ENCODE measurements at regions not wholly inside any gene's neighbourhood (a gene's known extent, or its start where the extent isn't known, plus 50 kb on each side); places are given as distances from the start of the nearest gene placed in this dataset.

DNA sequence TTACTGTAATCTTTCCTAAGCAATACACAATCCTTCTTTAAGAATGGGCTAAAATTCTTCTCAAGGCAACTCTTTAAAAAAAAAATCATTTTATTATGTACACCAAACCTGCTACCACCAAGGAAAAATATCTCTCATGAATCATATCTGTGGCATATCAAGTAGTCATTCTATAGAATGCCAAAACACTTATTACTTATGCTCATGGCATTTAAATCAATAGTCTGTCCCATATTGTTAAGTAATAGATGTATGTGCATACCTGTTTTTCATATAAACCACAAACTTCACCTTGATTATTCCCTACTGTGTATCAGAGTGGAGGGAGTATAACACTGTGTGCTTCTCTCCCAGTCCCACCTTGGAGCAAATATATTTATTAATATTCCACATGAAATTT is 95.8 kb upstream of the SETBP1 start (continued):
- TF ChIP-seq, protein P1, sequence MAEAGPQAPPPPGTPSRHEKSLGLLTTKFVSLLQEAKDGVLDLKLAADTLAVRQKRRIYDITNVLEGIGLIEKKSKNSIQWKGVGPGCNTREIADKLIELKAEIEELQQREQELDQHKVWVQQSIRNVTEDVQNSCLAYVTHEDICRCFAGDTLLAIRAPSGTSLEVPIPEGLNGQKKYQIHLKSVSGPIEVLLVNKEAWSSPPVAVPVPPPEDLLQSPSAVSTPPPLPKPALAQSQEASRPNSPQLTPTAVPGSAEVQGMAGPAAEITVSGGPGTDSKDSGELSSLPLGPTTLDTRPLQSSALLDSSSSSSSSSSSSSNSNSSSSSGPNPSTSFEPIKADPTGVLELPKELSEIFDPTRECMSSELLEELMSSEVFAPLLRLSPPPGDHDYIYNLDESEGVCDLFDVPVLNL (CRISPR knock-in tag; IDR thresholded peaks at IDR 0.05; ENCODE audit: borderline replicate concordance, low read depth) = no peak
- TF ChIP-seq ZNF138 (CRISPR knock-in tag; conservative IDR thresholded peaks at IDR 0.05) = no peak
- TF ChIP-seq, protein P2, sequence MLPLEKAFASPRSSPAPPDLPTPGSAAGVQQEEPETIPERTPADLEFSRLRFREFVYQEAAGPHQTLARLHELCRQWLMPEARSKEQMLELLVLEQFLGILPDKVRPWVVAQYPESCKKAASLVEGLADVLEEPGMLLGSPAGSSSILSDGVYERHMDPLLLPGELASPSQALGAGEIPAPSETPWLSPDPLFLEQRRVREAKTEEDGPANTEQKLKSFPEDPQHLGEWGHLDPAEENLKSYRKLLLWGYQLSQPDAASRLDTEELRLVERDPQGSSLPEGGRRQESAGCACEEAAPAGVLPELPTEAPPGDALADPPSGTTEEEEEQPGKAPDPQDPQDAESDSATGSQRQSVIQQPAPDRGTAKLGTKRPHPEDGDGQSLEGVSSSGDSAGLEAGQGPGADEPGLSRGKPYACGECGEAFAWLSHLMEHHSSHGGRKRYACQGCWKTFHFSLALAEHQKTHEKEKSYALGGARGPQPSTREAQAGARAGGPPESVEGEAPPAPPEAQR (CRISPR knock-in tag; IDR thresholded peaks at IDR 0.05) = no peak
- TF ChIP-seq, protein P3, sequence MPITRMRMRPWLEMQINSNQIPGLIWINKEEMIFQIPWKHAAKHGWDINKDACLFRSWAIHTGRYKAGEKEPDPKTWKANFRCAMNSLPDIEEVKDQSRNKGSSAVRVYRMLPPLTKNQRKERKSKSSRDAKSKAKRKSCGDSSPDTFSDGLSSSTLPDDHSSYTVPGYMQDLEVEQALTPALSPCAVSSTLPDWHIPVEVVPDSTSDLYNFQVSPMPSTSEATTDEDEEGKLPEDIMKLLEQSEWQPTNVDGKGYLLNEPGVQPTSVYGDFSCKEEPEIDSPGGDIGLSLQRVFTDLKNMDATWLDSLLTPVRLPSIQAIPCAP (CRISPR knock-in tag; IDR thresholded peaks at IDR 0.05) = no peak
- TF ChIP-seq ATF1 (CRISPR knock-in tag; IDR thresholded peaks at IDR 0.05) = no peak
- TF ChIP-seq, protein P4, sequence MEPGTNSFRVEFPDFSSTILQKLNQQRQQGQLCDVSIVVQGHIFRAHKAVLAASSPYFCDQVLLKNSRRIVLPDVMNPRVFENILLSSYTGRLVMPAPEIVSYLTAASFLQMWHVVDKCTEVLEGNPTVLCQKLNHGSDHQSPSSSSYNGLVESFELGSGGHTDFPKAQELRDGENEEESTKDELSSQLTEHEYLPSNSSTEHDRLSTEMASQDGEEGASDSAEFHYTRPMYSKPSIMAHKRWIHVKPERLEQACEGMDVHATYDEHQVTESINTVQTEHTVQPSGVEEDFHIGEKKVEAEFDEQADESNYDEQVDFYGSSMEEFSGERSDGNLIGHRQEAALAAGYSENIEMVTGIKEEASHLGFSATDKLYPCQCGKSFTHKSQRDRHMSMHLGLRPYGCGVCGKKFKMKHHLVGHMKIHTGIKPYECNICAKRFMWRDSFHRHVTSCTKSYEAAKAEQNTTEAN (CRISPR knock-in tag; IDR thresholded peaks at IDR 0.05) = no peak
- TF ChIP-seq, protein P5, sequence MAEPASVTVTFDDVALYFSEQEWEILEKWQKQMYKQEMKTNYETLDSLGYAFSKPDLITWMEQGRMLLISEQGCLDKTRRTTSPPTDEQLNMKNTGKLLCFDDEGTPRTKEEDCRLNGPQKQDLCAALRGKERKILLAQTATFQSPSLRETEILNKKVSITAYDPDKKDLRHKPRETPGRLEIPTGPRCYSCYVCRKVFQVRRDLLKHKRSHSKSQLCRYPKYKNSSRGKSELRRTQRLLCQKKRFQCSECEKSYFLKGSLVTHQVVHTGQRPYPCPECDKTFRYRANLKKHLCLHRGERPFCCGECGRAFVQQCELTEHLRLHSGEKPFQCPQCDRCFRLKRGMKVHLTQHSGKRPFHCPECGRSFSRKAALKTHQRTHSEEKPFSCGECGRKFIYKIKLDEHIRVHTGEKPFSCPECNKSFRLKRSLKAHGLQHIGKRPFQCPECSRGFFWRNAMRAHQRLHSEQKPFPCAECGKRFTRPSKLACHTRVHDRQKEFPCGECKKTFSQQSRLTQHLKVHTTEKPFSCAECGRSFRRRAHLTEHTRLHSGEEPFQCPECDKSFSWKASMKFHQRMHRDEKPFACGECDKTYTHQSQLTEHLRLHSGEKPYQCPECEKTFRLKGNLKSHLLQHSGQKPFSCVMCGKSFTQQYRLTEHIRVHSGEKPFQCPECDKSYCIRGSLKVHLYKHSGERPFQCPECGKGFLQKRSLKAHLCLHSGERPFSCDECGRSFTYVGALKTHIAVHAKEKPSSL (CRISPR knock-in tag; conservative IDR thresholded peaks at IDR 0.05) = no peak
- no peak for TF ChIP-seq PRRX2 (CRISPR knock-in tag; IDR thresholded peaks at IDR 0.05)
- no peak for TF ChIP-seq FOXP1 (CRISPR knock-in tag; IDR thresholded peaks at IDR 0.05; ENCODE audit: borderline replicate concordance)

DNA sequence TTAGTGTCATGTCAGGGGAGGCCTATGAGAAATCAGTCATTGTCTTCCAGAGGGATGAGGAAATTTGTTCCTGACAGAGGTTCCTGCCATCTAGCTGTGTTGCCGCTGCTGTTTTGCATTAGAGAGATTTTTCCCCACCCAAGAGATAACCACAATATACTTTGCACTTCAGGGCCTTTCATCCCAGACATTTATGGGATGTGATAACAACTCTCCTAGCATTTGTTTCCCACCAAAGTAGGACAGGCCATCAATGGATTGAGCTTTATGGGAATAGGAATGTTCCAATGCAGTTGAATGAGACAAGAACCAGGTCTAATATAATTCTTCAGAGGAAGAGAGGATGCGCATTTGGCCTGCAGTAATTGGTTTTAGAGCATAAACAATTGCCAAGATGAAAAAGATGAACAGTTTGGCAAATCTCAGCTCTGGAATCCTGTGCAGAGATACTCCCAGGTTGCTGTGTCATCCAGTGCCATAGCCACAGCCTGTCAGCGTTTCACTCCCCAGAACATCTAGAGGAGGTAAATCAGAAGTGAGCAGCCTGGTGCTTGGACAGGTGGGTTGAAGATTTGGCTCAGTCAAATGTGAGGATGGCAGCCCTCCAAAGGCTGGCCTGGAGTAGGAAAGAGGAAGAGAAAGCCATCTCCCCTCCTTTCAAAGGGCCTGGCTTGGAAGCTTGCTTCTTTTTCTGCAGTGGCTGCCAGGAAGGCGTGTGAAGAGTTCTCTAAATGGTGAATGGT is 93.7 kb upstream of the SETBP1 start:
- Mint-ChIP-seq H3K27ac (no peak overlapping the region), H3K27me3 (ENCODE audit: low read depth) (no peaks in the 10 kb centered on the region), H3K36me3 (no peaks in the 10 kb centered on the region), H3K4me1 (peaks cover 7% of the 10 kb centered on the region; the same call in 1 of the 2 replicates), H3K4me3 (no peak overlapping the region), H3K9me3 (no peaks in the 10 kb centered on the region)
- DNase-seq (ENCODE audit: low spot score) = no peak
- CTCF ChIA-PET = no interaction called here
- POLR2A ChIA-PET = no interaction called here
- TF ChIP-seq NR1H2 (CRISPR knock-in tag; IDR thresholded peaks at IDR 0.05) (no peak), CBFB (CRISPR knock-in tag; IDR thresholded peaks at IDR 0.05; ENCODE audit: low read depth) (no peak)
- ATAC-seq = no peak

DNA sequence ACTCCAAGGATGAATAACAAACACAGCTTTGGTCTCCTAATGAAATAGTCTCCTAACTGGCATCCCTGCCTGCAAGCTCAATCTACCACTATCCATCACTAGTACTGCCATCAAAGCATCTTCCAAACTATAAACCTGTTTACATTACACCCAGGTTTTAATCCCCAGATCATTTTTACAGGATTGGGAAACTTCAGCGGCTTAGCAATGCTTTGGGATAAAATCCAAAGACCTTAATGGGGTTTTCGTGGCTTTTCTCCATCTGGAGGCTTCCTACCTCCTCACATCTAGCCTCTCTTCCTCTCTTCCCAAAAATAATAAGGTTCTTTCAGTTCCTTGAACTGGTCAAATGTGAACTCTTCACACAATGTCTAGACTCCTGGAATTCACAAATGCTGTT is 92.2 kb upstream of the SETBP1 start:
- ChIA-PET POLR2A (no interaction called here), CTCF (no interaction called here)
- no peak overlapping the region for H3K27ac Mint-ChIP-seq
- ATAC-seq (no peak), DNase-seq (ENCODE audit: low spot score) (no peak)
- H3K4me1 Mint-ChIP-seq = peaks cover 11% of the 10 kb centered on the region
- H3K36me3 Mint-ChIP-seq = no peaks in the 10 kb centered on the region
- H3K4me3 Mint-ChIP-seq = no peak overlapping the region
- H3K9me3 Mint-ChIP-seq = no peaks in the 10 kb centered on the region
- H3K27me3 Mint-ChIP-seq (ENCODE audit: low read depth) = no peaks in the 10 kb centered on the region
- TF ChIP-seq, protein P6, sequence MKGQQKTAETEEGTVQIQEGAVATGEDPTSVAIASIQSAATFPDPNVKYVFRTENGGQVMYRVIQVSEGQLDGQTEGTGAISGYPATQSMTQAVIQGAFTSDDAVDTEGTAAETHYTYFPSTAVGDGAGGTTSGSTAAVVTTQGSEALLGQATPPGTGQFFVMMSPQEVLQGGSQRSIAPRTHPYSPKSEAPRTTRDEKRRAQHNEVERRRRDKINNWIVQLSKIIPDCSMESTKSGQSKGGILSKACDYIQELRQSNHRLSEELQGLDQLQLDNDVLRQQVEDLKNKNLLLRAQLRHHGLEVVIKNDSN (CRISPR knock-in tag; IDR thresholded peaks at IDR 0.05) = no peak
- TF ChIP-seq ZNF138 (CRISPR knock-in tag; conservative IDR thresholded peaks at IDR 0.05) = no peak
- TF ChIP-seq NR2C2 (CRISPR knock-in tag; IDR thresholded peaks at IDR 0.05) = no peak
- TF ChIP-seq JUN (CRISPR knock-in tag; IDR thresholded peaks at IDR 0.05) = no peak
- no peak for TF ChIP-seq TEAD4 (CRISPR knock-in tag; IDR thresholded peaks at IDR 0.05)
- TF ChIP-seq, protein P7, sequence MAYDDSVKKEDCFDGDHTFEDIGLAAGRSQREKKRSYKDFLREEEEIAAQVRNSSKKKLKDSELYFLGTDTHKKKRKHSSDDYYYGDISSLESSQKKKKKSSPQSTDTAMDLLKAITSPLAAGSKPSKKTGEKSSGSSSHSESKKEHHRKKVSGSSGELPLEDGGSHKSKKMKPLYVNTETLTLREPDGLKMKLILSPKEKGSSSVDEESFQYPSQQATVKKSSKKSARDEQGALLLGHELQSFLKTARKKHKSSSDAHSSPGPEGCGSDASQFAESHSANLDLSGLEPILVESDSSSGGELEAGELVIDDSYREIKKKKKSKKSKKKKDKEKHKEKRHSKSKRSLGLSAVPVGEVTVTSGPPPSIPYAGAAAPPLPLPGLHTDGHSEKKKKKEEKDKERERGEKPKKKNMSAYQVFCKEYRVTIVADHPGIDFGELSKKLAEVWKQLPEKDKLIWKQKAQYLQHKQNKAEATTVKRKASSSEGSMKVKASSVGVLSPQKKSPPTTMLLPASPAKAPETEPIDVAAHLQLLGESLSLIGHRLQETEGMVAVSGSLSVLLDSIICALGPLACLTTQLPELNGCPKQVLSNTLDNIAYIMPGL (CRISPR knock-in tag; IDR thresholded peaks at IDR 0.05) = no peak
- no peak for TF ChIP-seq NR3C1 (CRISPR knock-in tag; conservative IDR thresholded peaks at IDR 0.05; ENCODE audit: low read depth)
- TF ChIP-seq ETV6 (CRISPR knock-in tag; IDR thresholded peaks at IDR 0.05) = no peak
- TF ChIP-seq NFATC4 (CRISPR knock-in tag; IDR thresholded peaks at IDR 0.05) = no peak
- TF ChIP-seq, protein P8, sequence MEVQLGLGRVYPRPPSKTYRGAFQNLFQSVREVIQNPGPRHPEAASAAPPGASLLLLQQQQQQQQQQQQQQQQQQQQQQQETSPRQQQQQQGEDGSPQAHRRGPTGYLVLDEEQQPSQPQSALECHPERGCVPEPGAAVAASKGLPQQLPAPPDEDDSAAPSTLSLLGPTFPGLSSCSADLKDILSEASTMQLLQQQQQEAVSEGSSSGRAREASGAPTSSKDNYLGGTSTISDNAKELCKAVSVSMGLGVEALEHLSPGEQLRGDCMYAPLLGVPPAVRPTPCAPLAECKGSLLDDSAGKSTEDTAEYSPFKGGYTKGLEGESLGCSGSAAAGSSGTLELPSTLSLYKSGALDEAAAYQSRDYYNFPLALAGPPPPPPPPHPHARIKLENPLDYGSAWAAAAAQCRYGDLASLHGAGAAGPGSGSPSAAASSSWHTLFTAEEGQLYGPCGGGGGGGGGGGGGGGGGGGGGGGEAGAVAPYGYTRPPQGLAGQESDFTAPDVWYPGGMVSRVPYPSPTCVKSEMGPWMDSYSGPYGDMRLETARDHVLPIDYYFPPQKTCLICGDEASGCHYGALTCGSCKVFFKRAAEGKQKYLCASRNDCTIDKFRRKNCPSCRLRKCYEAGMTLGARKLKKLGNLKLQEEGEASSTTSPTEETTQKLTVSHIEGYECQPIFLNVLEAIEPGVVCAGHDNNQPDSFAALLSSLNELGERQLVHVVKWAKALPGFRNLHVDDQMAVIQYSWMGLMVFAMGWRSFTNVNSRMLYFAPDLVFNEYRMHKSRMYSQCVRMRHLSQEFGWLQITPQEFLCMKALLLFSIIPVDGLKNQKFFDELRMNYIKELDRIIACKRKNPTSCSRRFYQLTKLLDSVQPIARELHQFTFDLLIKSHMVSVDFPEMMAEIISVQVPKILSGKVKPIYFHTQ (CRISPR knock-in tag; IDR thresholded peaks at IDR 0.05) = no peak
- no peak for TF ChIP-seq TP53 (CRISPR knock-in tag; IDR thresholded peaks at IDR 0.05)
